ENCODE measurements at regions not wholly inside any gene's neighbourhood (a gene's known extent, or its start where the extent isn't known, plus 50 kb on each side); places are given as distances from the start of the nearest gene placed in this dataset.
"Not testable (repeated sequence)": the region's sequence is repeated elsewhere in the genome, so short reads cannot be mapped to it uniquely, and the experiment has no call there.

DNA sequence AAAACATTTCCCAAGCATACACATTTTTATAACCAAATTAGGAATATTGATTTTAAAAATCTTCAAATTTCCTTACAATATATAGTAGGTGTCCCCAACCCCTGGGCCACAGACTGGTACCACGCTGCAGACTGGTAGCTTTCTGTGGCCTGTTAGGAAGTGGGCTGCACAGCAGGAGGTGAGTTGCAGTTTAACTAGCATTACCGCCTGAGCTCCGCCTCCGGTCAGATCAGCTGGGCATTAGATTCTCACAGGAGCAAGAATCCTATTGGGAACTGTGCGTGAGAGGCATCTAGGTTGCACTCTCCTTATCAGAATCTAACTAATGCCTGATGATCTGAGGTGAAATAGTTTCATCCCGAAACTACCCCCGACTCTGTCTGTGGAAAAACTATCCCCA lies 62.1 kb downstream of the ZWINT start:
- no peak for DNase-seq (ENCODE audit: low read depth in 2 of 2)

- no peak for DNase-seq (ENCODE audit: low read depth in 2 of 2)
Observed at GRCh38 chr10:56296618-56297017, 64.4 kb downstream of the ZWINT start.

DNA sequence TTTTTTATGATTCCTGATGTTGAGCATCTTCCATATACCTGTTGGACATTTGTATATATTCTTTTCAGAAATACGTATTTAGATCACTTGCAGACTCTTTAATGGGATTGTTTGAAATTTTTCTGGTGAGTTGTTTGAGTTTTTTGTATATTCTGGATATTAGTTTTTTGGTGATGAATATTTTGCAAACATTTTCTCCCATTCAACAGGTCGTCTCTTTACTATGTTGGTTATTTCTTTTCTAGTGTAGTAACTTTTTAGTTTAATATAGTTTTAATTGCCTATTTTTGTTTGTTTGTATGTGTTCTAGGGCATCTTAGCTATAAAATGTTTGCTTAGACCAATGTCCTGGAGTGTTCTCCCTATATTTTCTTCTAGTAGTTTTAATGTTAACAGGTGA lies 72.7 kb downstream of the ZWINT start:
- DNase-seq (ENCODE audit: low read depth in 2 of 2), result no peak

DNA sequence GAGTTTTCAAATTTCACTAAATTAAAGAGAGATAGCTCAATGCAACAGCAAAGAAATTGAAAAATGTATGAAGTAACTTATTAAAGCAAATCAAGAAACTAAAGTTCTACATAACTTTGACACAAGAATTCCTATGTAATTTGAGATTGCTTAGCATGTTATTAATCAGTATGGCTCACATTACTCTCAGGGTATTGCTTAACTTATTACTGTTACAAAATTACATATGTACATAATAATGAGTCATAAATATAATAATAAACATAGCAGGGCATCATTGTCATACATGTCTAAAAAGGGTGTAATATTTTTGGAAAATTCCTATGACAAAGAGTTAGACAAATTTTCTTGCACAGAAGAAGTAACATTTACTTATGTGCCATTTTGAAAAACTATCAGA lies 75.0 kb downstream of the ZWINT start:
- DNase-seq (ENCODE audit: low read depth in 2 of 2), result no peak

DNA sequence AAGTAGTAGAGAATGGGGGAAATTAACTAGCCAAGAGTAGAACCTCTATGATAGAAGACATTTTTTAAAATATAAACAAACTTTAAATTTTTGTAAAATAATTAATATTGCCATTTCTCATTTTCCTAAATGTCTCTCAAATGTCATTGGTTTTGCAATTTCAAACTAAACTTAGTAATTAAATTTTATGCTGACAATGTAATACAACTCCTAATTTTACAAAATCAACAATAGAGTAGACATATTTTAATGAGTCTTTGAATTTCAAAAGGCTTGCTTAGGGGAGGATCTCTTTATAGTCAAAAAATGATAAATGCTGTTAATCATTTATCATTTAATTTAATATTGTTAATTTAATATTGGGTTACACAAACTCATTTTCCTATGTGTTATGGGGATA lies 81.8 kb downstream of the ZWINT start:
- DNase-seq (ENCODE audit: low read depth in 2 of 2), result no peak

GRCh38 chr10:56269181-56269580 lies 91.9 kb downstream of the ZWINT start:
- DNase-seq (ENCODE audit: low read depth in 2 of 2), result no peak

DNA sequence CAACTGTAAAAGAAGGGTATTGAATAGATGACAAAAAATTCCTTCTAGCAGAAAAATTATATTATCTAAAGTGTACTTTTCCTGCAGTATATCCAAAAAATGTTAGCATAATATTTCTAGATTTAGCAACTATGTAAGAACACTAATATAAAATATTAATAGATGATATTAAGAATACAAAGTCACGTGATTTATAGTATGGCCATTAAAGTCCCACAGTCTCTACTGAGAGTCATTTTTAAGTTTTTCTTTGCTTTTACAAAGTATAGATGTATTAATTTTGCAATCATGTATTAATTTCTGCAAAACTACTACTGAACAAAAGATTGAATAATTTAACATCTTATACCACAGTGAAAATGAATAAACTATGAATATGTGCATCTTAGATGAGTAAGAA lies 94.9 kb downstream of the ZWINT start:
- DNase-seq (ENCODE audit: low read depth in 2 of 2), result no peak

DNA sequence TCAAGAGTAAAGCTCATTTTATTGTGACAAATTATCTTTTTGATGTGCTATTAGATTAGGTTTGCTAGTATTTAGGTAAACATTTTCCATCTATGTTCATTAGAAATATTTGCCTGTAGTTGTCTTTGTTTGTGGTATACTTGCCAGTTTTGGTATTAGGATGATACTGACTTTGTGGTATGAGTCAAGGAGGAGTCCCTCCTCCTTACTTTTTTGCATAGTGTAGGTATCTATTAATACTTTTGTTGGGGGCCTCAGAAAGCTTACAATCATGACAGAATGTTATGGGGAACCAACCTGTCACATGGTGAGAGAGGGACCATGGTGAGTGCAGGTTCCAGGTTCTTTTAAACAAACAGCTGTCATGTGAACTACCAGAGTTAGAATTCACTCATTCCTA lies 102.1 kb downstream of the ZWINT start:
- DNase-seq (ENCODE audit: low read depth in 2 of 2), result no peak

DNA sequence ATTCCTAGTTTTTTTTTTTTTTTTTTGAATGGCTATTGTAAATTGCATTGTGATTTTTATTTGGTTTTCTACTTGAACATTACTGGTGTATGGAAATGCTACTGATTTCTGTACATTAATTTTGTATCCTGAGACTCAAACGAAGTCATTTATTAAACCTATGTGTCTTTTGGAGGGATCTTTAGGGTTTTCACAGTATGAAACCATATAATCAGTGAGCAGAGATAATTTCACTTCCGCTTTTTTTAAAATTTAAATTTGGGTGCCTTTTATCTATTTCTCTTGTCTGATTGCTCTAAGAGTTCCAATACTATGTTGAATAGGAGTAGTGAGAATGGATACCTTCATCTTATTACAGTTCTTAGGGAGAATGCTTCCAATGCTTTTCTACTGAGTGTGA lies 102.7 kb downstream of the ZWINT start:
- no peak for DNase-seq (ENCODE audit: low read depth in 2 of 2)

DNA sequence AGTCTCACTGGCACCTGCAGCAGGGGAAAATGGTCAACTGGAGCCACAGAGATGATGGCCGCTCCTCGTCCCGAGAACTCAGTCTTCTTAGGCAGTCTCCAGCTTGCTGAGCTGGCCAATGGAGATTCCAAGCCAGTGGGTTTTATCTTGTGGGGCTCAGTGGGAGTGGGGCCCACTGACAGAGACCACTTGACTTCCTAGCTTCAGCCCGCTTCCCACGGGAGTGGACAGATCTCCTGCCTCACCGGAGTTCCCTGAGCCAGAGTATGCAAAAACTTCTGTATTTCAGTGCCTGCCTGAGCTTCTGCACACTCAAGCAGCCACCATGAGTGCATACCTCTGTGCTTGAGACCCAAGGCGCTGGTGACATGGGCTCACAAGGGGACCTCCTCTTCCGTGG lies 105.8 kb downstream of the ZWINT start:
- no peak for DNase-seq (ENCODE audit: low read depth in 2 of 2)

- no peak for DNase-seq (ENCODE audit: low read depth in 2 of 2)
Observed at GRCh38 chr10:56240471-56240870, 120.6 kb downstream of the ZWINT start.

GRCh38 chr10:56231436-56231835 lies 129.6 kb downstream of the ZWINT start:
- no peak for DNase-seq (ENCODE audit: low read depth in 2 of 2)

- DNase-seq (ENCODE audit: low read depth in 2 of 2), result no peak
Observed at GRCh38 chr10:56222237-56222636, 138.8 kb downstream of the ZWINT start.

DNA sequence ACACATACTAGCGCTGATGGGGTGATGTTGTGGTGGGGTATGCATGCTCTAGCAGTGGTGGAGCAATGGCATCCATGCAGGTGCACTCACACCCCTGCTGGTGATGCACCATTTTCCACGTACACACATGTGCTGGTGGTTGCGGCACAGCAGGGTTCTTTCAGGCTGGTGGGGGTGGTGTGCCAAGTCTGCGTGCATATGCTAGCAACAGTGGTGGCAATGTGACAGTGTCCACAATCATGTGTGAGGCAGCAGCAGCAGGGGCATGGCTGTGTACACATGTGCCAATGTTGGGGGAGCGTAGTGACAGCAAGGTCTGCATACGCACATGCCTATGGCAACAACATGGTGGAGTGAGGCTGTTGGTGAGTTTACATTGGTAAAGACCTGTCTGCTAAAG lies 148.1 kb downstream of the ZWINT start:
- DNase-seq (ENCODE audit: low read depth in 2 of 2), result no peak

DNA sequence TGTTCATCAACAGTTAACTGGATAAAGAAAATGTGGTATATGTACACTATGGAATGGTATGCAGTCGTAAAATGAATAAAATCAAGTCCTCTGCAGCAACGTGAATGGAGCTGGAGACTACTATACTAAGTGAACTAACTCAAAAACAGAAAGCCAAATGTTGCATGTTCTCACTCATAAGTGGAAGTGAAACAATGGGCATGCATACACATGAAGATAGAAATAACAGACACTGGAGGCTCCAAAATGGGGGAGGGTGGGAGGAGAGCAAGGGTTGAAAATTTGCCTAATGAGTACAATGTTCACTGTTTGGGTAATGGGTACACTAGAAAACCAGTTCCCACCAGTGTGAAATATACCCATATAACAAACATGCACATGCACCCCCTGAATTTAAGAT lies 179.5 kb downstream of the ZWINT start:
- no peak for DNase-seq (ENCODE audit: low read depth in 2 of 2)

GRCh38 chr10:56178210-56178609 lies 182.8 kb downstream of the ZWINT start:
- no peak for DNase-seq (ENCODE audit: low read depth in 2 of 2)

GRCh38 chr10:56155091-56155513 lies 206.0 kb downstream of the ZWINT start:
- DNase-seq (ENCODE audit: low read depth in 2 of 2), result not testable (repeated sequence)

DNA sequence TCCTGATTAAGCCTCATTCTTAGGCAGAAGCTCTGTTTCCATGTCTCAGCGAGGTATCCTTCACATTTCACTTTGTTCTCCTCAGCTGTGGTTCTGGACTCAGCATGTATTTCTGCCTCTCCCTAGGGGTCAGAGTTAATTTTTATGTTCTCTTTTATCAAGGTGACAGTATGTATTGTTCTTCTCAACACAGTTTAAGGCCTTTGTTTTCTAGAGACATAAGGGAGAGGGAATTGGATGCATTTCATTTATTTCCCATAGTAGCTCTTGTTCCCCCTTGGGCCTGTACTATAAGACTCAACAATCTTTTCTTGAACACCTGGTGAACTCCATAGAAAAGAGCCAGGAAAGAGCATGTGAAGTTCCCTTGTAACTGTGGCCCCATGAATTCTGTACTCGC lies 214.3 kb downstream of the ZWINT start:
- DNase-seq (ENCODE audit: low read depth in 2 of 2), result no peak

GRCh38 chr10:56142092-56142728 lies 218.8 kb downstream of the ZWINT start:
- DNase-seq (ENCODE audit: low read depth in 2 of 2), result no peak

- no peak for DNase-seq (ENCODE audit: low read depth in 2 of 2)
Observed at GRCh38 chr10:56139405-56139804, 221.7 kb downstream of the ZWINT start.

GRCh38 chr10:56135828-56136227 lies 225.2 kb downstream of the ZWINT start:
- DNase-seq (ENCODE audit: low read depth in 2 of 2), result no peak

GRCh38 chr10:56123247-56123646 lies 237.8 kb downstream of the ZWINT start:
- DNase-seq (ENCODE audit: low read depth in 2 of 2), result no peak

DNA sequence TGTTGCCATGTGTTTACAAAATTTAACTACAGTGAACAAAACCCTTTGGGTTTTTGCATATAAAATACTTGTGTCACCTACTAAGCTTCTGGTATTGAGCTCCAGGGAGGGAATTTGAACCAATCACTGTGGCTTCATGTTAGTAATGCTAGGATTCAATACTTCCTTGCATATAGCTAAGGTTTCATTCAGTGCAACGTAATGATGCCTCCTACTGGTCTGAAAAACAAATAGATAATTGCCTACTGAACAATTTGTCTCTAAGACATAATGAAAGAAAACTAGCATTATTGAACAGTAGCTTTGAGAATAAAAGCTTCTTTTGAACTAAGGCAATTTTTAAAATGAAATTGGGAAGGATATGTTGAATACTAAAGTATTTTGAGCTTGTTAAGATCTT lies 244.4 kb downstream of the ZWINT start:
- no peak for DNase-seq (ENCODE audit: low read depth in 2 of 2)

- no peak for DNase-seq (ENCODE audit: low read depth in 2 of 2)
Observed at GRCh38 chr10:56109454-56109853, 251.6 kb downstream of the ZWINT start.
